DOHH2 (cell line): ENCODE measurements at regions not wholly inside any gene's neighbourhood (a gene's known extent, or its start where the extent isn't known, plus 50 kb on each side); places are given as distances from the start of the nearest gene placed in this dataset.

Source experiments
- H3F3A ChIP-seq: fragments of 200-600 bp; sonication (generic), shearing (Covaris generic); 2 replicates; pipeline ENCODE4 v1.6.0; 2016; ENCODE audit warnings: antibody characterized with exemption, mild to moderate bottlenecking; ENCODE audit not compliant: control insufficient read depth, insufficient read depth
- H3K27ac ChIP-seq: fragments of 200-600 bp; sonication (generic); 2 replicates; pipeline ENCODE4 v1.5.1; 2014; ENCODE audit warnings: low read depth, mild to moderate bottlenecking, low read length, moderate library complexity
- H3K27me3 ChIP-seq: fragments of 200-600 bp; sonication (generic); 2 replicates; pipeline ENCODE4 v1.6.1; 2014; ENCODE audit warnings: mild to moderate bottlenecking, low read length, mixed read lengths; ENCODE audit not compliant: control insufficient read depth
- H3K36me3 ChIP-seq: fragments of 200-600 bp; sonication (generic); 2 replicates; pipeline ENCODE4 v1.6.1; 2014; ENCODE audit warnings: mild to moderate bottlenecking, low read length, moderate library complexity, mixed read lengths; ENCODE audit not compliant: control insufficient read depth
- H3K4me1 ChIP-seq: fragments of 200-600 bp; sonication (generic); 2 replicates; pipeline ENCODE4 v1.6.1; 2014; ENCODE audit warnings: mild to moderate bottlenecking, low read length, mixed read lengths; ENCODE audit not compliant: control insufficient read depth
- H3K4me2 ChIP-seq: fragments of 200-600 bp; sonication (generic); 2 replicates; pipeline ENCODE4 v1.6.0; 2014; ENCODE audit warnings: mild to moderate bottlenecking, low read length, moderate library complexity
- H3K4me3 ChIP-seq: fragments of 200-600 bp; sonication (generic); 2 replicates; pipeline ENCODE4 v1.5.1; 2014; ENCODE audit warnings: mild to moderate bottlenecking, low read length, mixed read lengths
- H3K79me2 ChIP-seq: fragments of 200-600 bp; sonication (generic); 2 replicates; pipeline ENCODE4 v1.6.1; 2014; ENCODE audit warnings: mild to moderate bottlenecking, low read length, mixed read lengths; ENCODE audit not compliant: control insufficient read depth
- H3K9me2 ChIP-seq: fragments of 200-600 bp; sonication (generic); replicated peaks from 2 replicates; pipeline ENCODE4 v1.6.1; 2014; ENCODE audit warnings: mild to moderate bottlenecking, low read length, mixed read lengths; ENCODE audit not compliant: control insufficient read depth
- H3K9me3 ChIP-seq: fragments of 200-600 bp; sonication (generic); 2 replicates; pipeline ENCODE4 v1.6.1; 2014; ENCODE audit warnings: antibody characterized with exemption, low read length, mixed read lengths; ENCODE audit not compliant: control insufficient read depth, insufficient read depth
- H4K20me1 ChIP-seq: fragments of 200-600 bp; sonication (generic); 2 replicates; pipeline ENCODE4 v1.6.0; 2014; ENCODE audit warnings: low read depth, mild to moderate bottlenecking, antibody characterized with exemption, low read length, moderate library complexity; ENCODE audit not compliant: control insufficient read depth, insufficient read depth
- CTCF ChIP-seq: fragments of 200-600 bp; sonication (generic); IDR thresholded peaks from one replicate; pipeline ENCODE4 v1.5.1; 2014; ENCODE audit warnings: antibody characterized with exemption, mild to moderate bottlenecking, low read depth, low read length; ENCODE audit not compliant: poor library complexity, severe bottlenecking
- EZH2phosphoT487 ChIP-seq: fragments of 200-600 bp; sonication (generic); IDR thresholded peaks from 2 replicates; pipeline ENCODE4 v1.6.1; 2017; ENCODE audit warnings: borderline replicate concordance, mild to moderate bottlenecking, antibody characterized with exemption, low read length, moderate library complexity, mixed read lengths

GRCh38 chr21:25029580-25029979 lies 577.7 kb downstream of the MRPL39 start:
- no peaks in the 10 kb centered on the region for H3F3A ChIP-seq
- H4K20me1 ChIP-seq: no peaks in the 10 kb centered on the region
- H3K27me3 ChIP-seq: no peaks in the 10 kb centered on the region
- H3K27ac ChIP-seq: no peak overlapping the region
- H3K4me2 ChIP-seq: no peak overlapping the region
- H3K9me3 ChIP-seq: no peaks in the 10 kb centered on the region
- no peaks in the 10 kb centered on the region for H3K4me1 ChIP-seq
- H3K9me2 ChIP-seq: no peaks in the 10 kb centered on the region
- no peak for TF ChIP-seq CTCF
- H3K4me3 ChIP-seq: no peak overlapping the region
- H3K36me3 ChIP-seq: no peaks in the 10 kb centered on the region
- H3K79me2 ChIP-seq: no peaks in the 10 kb centered on the region

- Histone ChIP-seq H4K20me1 (no peaks in the 10 kb centered on the region), H3K27ac (no peak overlapping the region), H3F3A (no peaks in the 10 kb centered on the region), H3K4me2 (no peak overlapping the region), H3K79me2 (no peaks in the 10 kb centered on the region), H3K36me3 (no peaks in the 10 kb centered on the region), H3K9me3 (no peaks in the 10 kb centered on the region), H3K27me3 (no peaks in the 10 kb centered on the region), H3K4me3 (no peak overlapping the region), H3K9me2 (no peaks in the 10 kb centered on the region), H3K4me1 (no peaks in the 10 kb centered on the region)
- no peak for TF ChIP-seq CTCF
- no peak for TF ChIP-seq EZH2phosphoT487
These were observed 581.7 kb downstream of the MRPL39 start for GRCh38 chr21:25025596-25025995.

GRCh38 chr21:25024639-25025038 lies 582.6 kb downstream of the MRPL39 start:
- no peak overlapping the region for H3K4me3 ChIP-seq
- no peaks in the 10 kb centered on the region for H3K79me2 ChIP-seq
- H3K4me2 ChIP-seq: no peak overlapping the region
- H4K20me1 ChIP-seq: no peaks in the 10 kb centered on the region
- no peak for TF ChIP-seq CTCF
- no peak for TF ChIP-seq EZH2phosphoT487
- H3F3A ChIP-seq: no peaks in the 10 kb centered on the region
- H3K27ac ChIP-seq: no peak overlapping the region
- no peaks in the 10 kb centered on the region for H3K9me2 ChIP-seq
- H3K36me3 ChIP-seq: no peaks in the 10 kb centered on the region
- H3K4me1 ChIP-seq: no peaks in the 10 kb centered on the region
- no peaks in the 10 kb centered on the region for H3K9me3 ChIP-seq
- no peaks in the 10 kb centered on the region for H3K27me3 ChIP-seq

- TF ChIP-seq CTCF: no peak
- no peak for TF ChIP-seq EZH2phosphoT487
- Histone ChIP-seq H3K79me2 (no peaks in the 10 kb centered on the region), H3K27me3 (no peaks in the 10 kb centered on the region), H3K9me2 (no peaks in the 10 kb centered on the region), H4K20me1 (no peaks in the 10 kb centered on the region), H3K36me3 (no peaks in the 10 kb centered on the region), H3K27ac (no peak overlapping the region), H3K4me2 (no peak overlapping the region), H3F3A (no peaks in the 10 kb centered on the region), H3K4me1 (no peaks in the 10 kb centered on the region), H3K9me3 (no peaks in the 10 kb centered on the region), H3K4me3 (no peak overlapping the region)
These were observed 601.9 kb downstream of the MRPL39 start for GRCh38 chr21:25005388-25005787.
